Colonic mucosa (tissue), 4 donors: ENCODE measurements at regions not wholly inside any gene's neighbourhood (a gene's known extent, or its start where the extent isn't known, plus 50 kb on each side); places are given as distances from the start of the nearest gene placed in this dataset.

ENCODE experiments used
- DNase-seq: peaks from one replicate; pipeline ENCODE4 v3.0.0-alpha.2; 2020
- H3K27ac ChIP-seq: fragments of 200-600 bp; one replicate; pipeline ENCODE4 v1.8.0; 2021
- H3K27me3 ChIP-seq: fragments of 200-600 bp; one replicate; pipeline ENCODE4 v1.8.0; 2021
- H3K36me3 ChIP-seq: fragments of 200-600 bp; one replicate; pipeline ENCODE4 v1.8.0; 2021
- H3K4me1 ChIP-seq: fragments of 200-600 bp; one replicate; pipeline ENCODE4 v1.8.0; 2021; ENCODE audit warnings: mild to moderate bottlenecking
- H3K4me3 ChIP-seq: fragments of 200-600 bp; one replicate; pipeline ENCODE4 v1.8.0; 2021
- H3K9ac ChIP-seq, 2 donors: one replicate each; pipeline ENCODE4 v1.7.0; 2013; ENCODE audit warnings: control low read depth in 2 of 2, low read depth in 2 of 2, low read length in 2 of 2
- H3K9me3 ChIP-seq: fragments of 200-600 bp; one replicate; pipeline ENCODE4 v1.8.0; 2021
- CTCF ChIP-seq: fragments of 200-600 bp; IDR thresholded peaks from one replicate; pipeline ENCODE4 v1.8.0; 2022; ENCODE audit warnings: antibody characterized with exemption, mild to moderate bottlenecking
- intact Hi-C: fragments of 100-400 bp; cut with DNase I; formaldehyde crosslinking; loops from one replicate; pipeline ENCODE4 v1.14.1; 2022
- donor health status: healthy.
- donor health status: DM: no; HTN: no; CAD: no.
- donor health status: DM: no; HTN: no; CAD: no.

GRCh38 chr2:195406886-195407603 is 250.0 kb upstream of the SLC39A10 start:
- Histone ChIP-seq H3K27me3 (no peaks in the 10 kb centered on the region), H3K36me3 (no peaks in the 10 kb centered on the region), H3K9ac (no peak overlapping the region), H3K9me3 (no peaks in the 10 kb centered on the region), H3K27ac (no peak overlapping the region), H3K4me3 (no peak overlapping the region), H3K4me1 (no peaks in the 10 kb centered on the region)
- intact Hi-C loops: no loop called here
- no peak for TF ChIP-seq CTCF
- no peak for DNase-seq

- intact Hi-C loops: no loop called here
- no peaks in the 10 kb centered on the region for H3K36me3 ChIP-seq
Measured at GRCh38 chr2:195404651-195405050, 252.4 kb upstream of the SLC39A10 start.

GRCh38 chr2:195396479-195396878 is 260.5 kb upstream of the SLC39A10 start:
- Histone ChIP-seq H3K9ac (no peak overlapping the region), H3K9me3 (no peaks in the 10 kb centered on the region), H3K27me3 (no peaks in the 10 kb centered on the region), H3K36me3 (no peaks in the 10 kb centered on the region), H3K4me1 (no peaks in the 10 kb centered on the region), H3K27ac (no peak overlapping the region), H3K4me3 (no peak overlapping the region)
- DNase-seq: no peak
- TF ChIP-seq CTCF: no peak
- intact Hi-C loops: no loop called here

More at GRCh38 chr2:195404651-195405050, 252.4 kb upstream of the SLC39A10 start:
- no peak overlapping the region for H3K27ac ChIP-seq
- no peaks in the 10 kb centered on the region for H3K4me1 ChIP-seq
- H3K9me3 ChIP-seq: no peaks in the 10 kb centered on the region
- no peak for DNase-seq
- H3K9ac ChIP-seq: no peak overlapping the region
- TF ChIP-seq CTCF: no peak
- H3K4me3 ChIP-seq: no peak overlapping the region
- H3K27me3 ChIP-seq: no peaks in the 10 kb centered on the region

GRCh38 chr2:195395362-195395761 is 261.7 kb upstream of the SLC39A10 start:
- intact Hi-C loops: no loop called here

GRCh38 chr2:195392446-195393336 is 264.3 kb upstream of the SLC39A10 start:
- no peaks in the 10 kb centered on the region for H3K4me1 ChIP-seq
- H3K36me3 ChIP-seq: no peaks in the 10 kb centered on the region
- intact Hi-C loops: no loop called here
- H3K27ac ChIP-seq: no peak overlapping the region
- no peaks in the 10 kb centered on the region for H3K27me3 ChIP-seq
- H3K9ac ChIP-seq: no peak overlapping the region
- H3K4me3 ChIP-seq: no peak overlapping the region
- DNase-seq: no peak
- H3K9me3 ChIP-seq: no peaks in the 10 kb centered on the region
- TF ChIP-seq CTCF: no peak

More at GRCh38 chr2:195395362-195395761, 261.7 kb upstream of the SLC39A10 start:
- Histone ChIP-seq H3K4me1 (no peaks in the 10 kb centered on the region), H3K27me3 (no peaks in the 10 kb centered on the region), H3K9ac (no peak overlapping the region), H3K4me3 (no peak overlapping the region), H3K9me3 (no peaks in the 10 kb centered on the region), H3K27ac (no peak overlapping the region), H3K36me3 (no peaks in the 10 kb centered on the region)
- no peak for DNase-seq
- TF ChIP-seq CTCF: no peak
